SK-N-SH treated with all-trans-retinoic acid at 6 μM for 48 hours (cell line): ENCODE measurements at regions not wholly inside any gene's neighbourhood (a gene's known extent, or its start where the extent isn't known, plus 50 kb on each side); places are given as distances from the start of the nearest gene placed in this dataset.

Experiments used
- ATAC-seq: fragments of 200-7000 bp; cut with Tn5 transposase; 3 replicates; pipeline ENCODE4 v1.9.1; 2020; ENCODE audit warnings: mild to moderate bottlenecking, moderate library complexity
- CSDC2 ChIP-seq: fragments of 250-450 bp; sonication (Bioruptor Pico); IDR thresholded peaks from 2 replicates; pipeline ENCODE4 v1.5.0; 2020; ENCODE audit warnings: mild to moderate bottlenecking, moderate library complexity
- CSRNP3 ChIP-seq: fragments of 250-450 bp; sonication (Bioruptor Pico); IDR thresholded peaks from 2 replicates; pipeline ENCODE4 v1.5.1; 2021; ENCODE audit warnings: mild to moderate bottlenecking, moderate library complexity
- ESRRG ChIP-seq: fragments of 250-450 bp; sonication (Bioruptor Pico); IDR thresholded peaks from 2 replicates; pipeline ENCODE4 v1.6.1; 2021; ENCODE audit warnings: mild to moderate bottlenecking
- GLIS3 ChIP-seq: fragments of 250-450 bp; sonication (Bioruptor Pico); IDR thresholded peaks from 2 replicates; pipeline ENCODE4 v1.5.0; 2020; ENCODE audit warnings: mild to moderate bottlenecking, moderate library complexity
- ISL1 ChIP-seq: fragments of 250-450 bp; sonication (Bioruptor Pico); IDR thresholded peaks from 2 replicates; pipeline ENCODE4 v2.1.2; 2022; ENCODE audit warnings: mild to moderate bottlenecking, moderate library complexity
- OSR1 ChIP-seq: fragments of 250-450 bp; sonication (Bioruptor Pico); IDR thresholded peaks from 2 replicates; pipeline ENCODE4 v1.8.0; 2022; ENCODE audit warnings: moderate library complexity, mild to moderate bottlenecking, inconsistent platforms
- PATZ1 ChIP-seq: fragments of 250-450 bp; sonication (Bioruptor Pico); IDR thresholded peaks from 2 replicates; pipeline ENCODE4 v1.8.0; 2020; ENCODE audit warnings: mild to moderate bottlenecking, moderate library complexity, borderline replicate concordance
- PPARA ChIP-seq: fragments of 250-450 bp; sonication (Bioruptor Pico); IDR thresholded peaks from 2 replicates; pipeline ENCODE4 v1.5.0; 2020; ENCODE audit warnings: mild to moderate bottlenecking, borderline replicate concordance
- RARB ChIP-seq: fragments of 250-450 bp; sonication (Bioruptor Pico); IDR thresholded peaks from 2 replicates; pipeline ENCODE4 v1.8.0; 2021; ENCODE audit warnings: mild to moderate bottlenecking, moderate library complexity
- SNAI2 ChIP-seq: fragments of 250-450 bp; sonication (Bioruptor Pico); IDR thresholded peaks from 2 replicates; pipeline ENCODE4 v1.5.0; 2020; ENCODE audit warnings: mild to moderate bottlenecking, moderate library complexity
- TCF4 ChIP-seq: fragments of 250-450 bp; sonication (Bioruptor Pico); IDR thresholded peaks from 2 replicates; pipeline ENCODE4 v1.8.0; 2021; ENCODE audit warnings: mild to moderate bottlenecking, moderate library complexity, borderline replicate concordance
- TOX ChIP-seq: fragments of 250-450 bp; sonication (Bioruptor Pico); IDR thresholded peaks from 2 replicates; pipeline ENCODE4 v1.8.0; 2021; ENCODE audit warnings: mild to moderate bottlenecking, moderate library complexity, borderline replicate concordance
- ZC3H10 ChIP-seq: fragments of 250-450 bp; sonication (Bioruptor Pico); IDR thresholded peaks from 2 replicates; pipeline ENCODE4 v1.5.1; 2021; ENCODE audit warnings: mild to moderate bottlenecking, moderate library complexity
- ZFP30 ChIP-seq: fragments of 450-650 bp; formaldehyde crosslinking; IDR thresholded peaks from 2 replicates; pipeline ENCODE4 v1.5.0; 2022; ENCODE audit warnings: mild to moderate bottlenecking, moderate library complexity
- ZNF565 ChIP-seq: fragments of 450-650 bp; formaldehyde crosslinking; conservative IDR thresholded peaks from 2 replicates; pipeline ENCODE4 v1.5.0; 2020; ENCODE audit warnings: low read depth, mild to moderate bottlenecking, moderate library complexity
- ZNF70 ChIP-seq: fragments of 450-650 bp; formaldehyde crosslinking; IDR thresholded peaks from 2 replicates; pipeline ENCODE4 v1.5.0; 2020; ENCODE audit warnings: mild to moderate bottlenecking, moderate library complexity
- ZNF8 ChIP-seq: fragments of 450-650 bp; formaldehyde crosslinking; IDR thresholded peaks from 2 replicates; pipeline ENCODE4 v1.5.0; 2020; ENCODE audit warnings: mild to moderate bottlenecking, moderate library complexity
- TF ChIP-seq, protein P1 (sequence below): fragments of 250-450 bp; sonication (Bioruptor Pico); IDR thresholded peaks from 2 replicates; pipeline ENCODE4 v1.8.0; 2021; ENCODE audit warnings: low read depth, mild to moderate bottlenecking, moderate library complexity, borderline replicate concordance
- TF ChIP-seq, protein P2 (sequence below): fragments of 250-450 bp; sonication (Bioruptor Pico); IDR thresholded peaks from 2 replicates; pipeline ENCODE4 v1.5.1; 2020; ENCODE audit warnings: low read depth, mild to moderate bottlenecking, moderate library complexity

GRCh38 chr10:128522551-128523308, 396.5 kb upstream of the MKI67 start:
- TF ChIP-seq ISL1 (CRISPR knock-in tag) (no peak), CSRNP3 (CRISPR knock-in tag) (no peak), GLIS3 (CRISPR knock-in tag) (no peak), ZNF8 (CRISPR knock-in tag) (no peak), ZNF70 (CRISPR knock-in tag) (no peak), ZC3H10 (CRISPR knock-in tag) (no peak), ZNF565 (CRISPR knock-in tag) (no peak), OSR1 (CRISPR knock-in tag) (no peak), TCF4 (CRISPR knock-in tag) (no peak), CSDC2 (CRISPR knock-in tag) (no peak), TOX (CRISPR knock-in tag) (no peak), ESRRG (no peak), PPARA (CRISPR knock-in tag) (no peak), PATZ1 (no peak), ZFP30 (CRISPR knock-in tag) (no peak), SNAI2 (no peak)
- TF ChIP-seq, protein P1, sequence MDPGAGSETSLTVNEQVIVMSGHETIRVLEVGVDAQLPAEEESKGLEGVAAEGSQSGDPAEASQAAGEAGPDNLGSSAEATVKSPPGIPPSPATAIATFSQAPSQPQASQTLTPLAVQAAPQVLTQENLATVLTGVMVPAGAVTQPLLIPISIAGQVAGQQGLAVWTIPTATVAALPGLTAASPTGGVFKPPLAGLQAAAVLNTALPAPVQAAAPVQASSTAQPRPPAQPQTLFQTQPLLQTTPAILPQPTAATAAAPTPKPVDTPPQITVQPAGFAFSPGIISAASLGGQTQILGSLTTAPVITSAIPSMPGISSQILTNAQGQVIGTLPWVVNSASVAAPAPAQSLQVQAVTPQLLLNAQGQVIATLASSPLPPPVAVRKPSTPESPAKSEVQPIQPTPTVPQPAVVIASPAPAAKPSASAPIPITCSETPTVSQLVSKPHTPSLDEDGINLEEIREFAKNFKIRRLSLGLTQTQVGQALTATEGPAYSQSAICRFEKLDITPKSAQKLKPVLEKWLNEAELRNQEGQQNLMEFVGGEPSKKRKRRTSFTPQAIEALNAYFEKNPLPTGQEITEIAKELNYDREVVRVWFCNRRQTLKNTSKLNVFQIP (CRISPR knock-in tag): no peak
- TF ChIP-seq, protein P2, sequence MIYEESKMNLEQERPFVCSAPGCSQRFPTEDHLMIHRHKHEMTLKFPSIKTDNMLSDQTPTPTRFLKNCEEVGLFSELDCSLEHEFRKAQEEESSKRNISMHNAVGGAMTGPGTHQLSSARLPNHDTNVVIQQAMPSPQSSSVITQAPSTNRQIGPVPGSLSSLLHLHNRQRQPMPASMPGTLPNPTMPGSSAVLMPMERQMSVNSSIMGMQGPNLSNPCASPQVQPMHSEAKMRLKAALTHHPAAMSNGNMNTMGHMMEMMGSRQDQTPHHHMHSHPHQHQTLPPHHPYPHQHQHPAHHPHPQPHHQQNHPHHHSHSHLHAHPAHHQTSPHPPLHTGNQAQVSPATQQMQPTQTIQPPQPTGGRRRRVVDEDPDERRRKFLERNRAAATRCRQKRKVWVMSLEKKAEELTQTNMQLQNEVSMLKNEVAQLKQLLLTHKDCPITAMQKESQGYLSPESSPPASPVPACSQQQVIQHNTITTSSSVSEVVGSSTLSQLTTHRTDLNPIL (CRISPR knock-in tag): no peak
- no peak for ATAC-seq

- no peak for ATAC-seq
- no peak for TF ChIP-seq CSRNP3 (CRISPR knock-in tag)
- TF ChIP-seq ZNF8 (CRISPR knock-in tag): no peak
- TF ChIP-seq ZFP30 (CRISPR knock-in tag): no peak
- TF ChIP-seq OSR1 (CRISPR knock-in tag): no peak
- no peak for TF ChIP-seq ISL1 (CRISPR knock-in tag)
- no peak for TF ChIP-seq SNAI2
- TF ChIP-seq, protein P1 (CRISPR knock-in tag): no peak
- no peak for TF ChIP-seq CSDC2 (CRISPR knock-in tag)
- no peak for TF ChIP-seq RARB (CRISPR knock-in tag)
- no peak for TF ChIP-seq PPARA (CRISPR knock-in tag)
- TF ChIP-seq, protein P2 (CRISPR knock-in tag): no peak
Measured at GRCh38 chr10:128525444-128525843, 399.2 kb upstream of the MKI67 start.
